OCI-LY7 (cell line): ENCODE measurements at regions not wholly inside any gene's neighbourhood (a gene's known extent, or its start where the extent isn't known, plus 50 kb on each side); places are given as distances from the start of the nearest gene placed in this dataset.

Experiments
- BruUV-seq: library from RNA; stranded (reverse); fragments of 400-500 nt; replicated peaks from 2 replicates; lab custom pipeline; 2021; lab: Mats Ljungman, UMichigan
- CTCF ChIA-PET: fragments of 300-600 bp; sonication (Branson Sonifier 250); formaldehyde crosslinking; loops from one replicate; lab custom pipeline; 2022; ENCODE audit warnings: antibody characterized with exemption; ENCODE audit not compliant: unreplicated experiment; lab: Charles Lee
- POLR2A ChIA-PET: fragments of 300-600 bp; sonication (Branson Sonifier 250); formaldehyde crosslinking; loops from one replicate; lab custom pipeline; 2022; ENCODE audit warnings: antibody characterized with exemption; lab: Charles Lee
- DNase-seq: peaks from one replicate; pipeline ENCODE4 v3.0.0-alpha.2; 2015; ENCODE audit warnings: low spot score
- H2AFZ ChIP-seq: fragments of 200-600 bp; sonication (generic), shearing (Covaris generic); 2 replicates; pipeline ENCODE4 v1.6.1; 2014; ENCODE audit warnings: mild to moderate bottlenecking, antibody characterized with exemption, low read length, moderate library complexity
- H3K27ac ChIP-seq: fragments of 200-600 bp; sonication (generic); 2 replicates; pipeline ENCODE4 v1.5.1; 2014; ENCODE audit warnings: mixed run types, low read depth, mild to moderate bottlenecking, moderate library complexity, low read length, inconsistent platforms; ENCODE audit not compliant: poor library complexity, severe bottlenecking
- H3K36me3 ChIP-seq: fragments of 200-600 bp; sonication (generic); 2 replicates; pipeline ENCODE4 v1.6.1; 2014; ENCODE audit warnings: mild to moderate bottlenecking, antibody characterized with exemption, low read length, moderate library complexity, mixed read lengths; ENCODE audit not compliant: insufficient read depth
- H3K4me1 ChIP-seq: fragments of 200-600 bp; sonication (generic); 2 replicates; pipeline ENCODE4 v1.5.1; 2014; ENCODE audit warnings: mild to moderate bottlenecking, low read length; ENCODE audit not compliant: insufficient read depth, poor library complexity, severe bottlenecking
- H3K4me2 ChIP-seq: fragments of 200-600 bp; sonication (generic); 2 replicates; pipeline ENCODE4 v1.6.1; 2014; ENCODE audit warnings: mild to moderate bottlenecking, low read length
- H3K4me3 ChIP-seq: fragments of 200-600 bp; sonication (generic); 2 replicates; pipeline ENCODE4 v1.5.1; 2014; ENCODE audit warnings: mild to moderate bottlenecking, low read depth, low read length; ENCODE audit not compliant: poor library complexity, severe bottlenecking
- H3K79me2 ChIP-seq: fragments of 200-600 bp; sonication (generic); 2 replicates; pipeline ENCODE4 v1.6.1; 2016; ENCODE audit warnings: low read depth, mild to moderate bottlenecking, low read length, moderate library complexity, mixed read lengths; ENCODE audit not compliant: insufficient read depth
- H3K9me2 ChIP-seq: fragments of 200-600 bp; sonication (generic); 2 replicates; pipeline ENCODE4 v1.6.1; 2016; ENCODE audit warnings: mild to moderate bottlenecking, low read length, mixed read lengths; ENCODE audit not compliant: insufficient read depth
- H3K9me3 ChIP-seq: fragments of 200-600 bp; sonication (generic); 2 replicates; pipeline ENCODE4 v1.6.1; 2014; ENCODE audit warnings: mild to moderate bottlenecking, mixed run types, low read length, mixed read lengths
- H4K20me1 ChIP-seq: fragments of 200-600 bp; sonication (generic); 2 replicates; pipeline ENCODE4 v1.6.1; 2014; ENCODE audit warnings: mild to moderate bottlenecking, antibody characterized with exemption, low read length, moderate library complexity, mixed read lengths; ENCODE audit not compliant: insufficient read depth
- CTCF ChIP-seq: fragments of 200-600 bp; sonication (generic); conservative IDR thresholded peaks from 2 replicates; pipeline ENCODE4 v1.5.1; 2014; ENCODE audit warnings: mild to moderate bottlenecking, antibody characterized with exemption, low read length, moderate library complexity, mixed read lengths
- EZH2phosphoT487 ChIP-seq: fragments of 200-600 bp; sonication (generic); IDR thresholded peaks from 2 replicates; pipeline ENCODE4 v1.6.1; 2018; ENCODE audit warnings: low read depth, borderline replicate concordance, mild to moderate bottlenecking, mixed run types, antibody characterized with exemption, low read length, moderate library complexity, mixed read lengths
- intact Hi-C: fragments of 100-400 bp; cut with micrococcal nuclease; formaldehyde crosslinking; loops from one replicate; pipeline ENCODE4 v1.10.0; 2022; ENCODE audit not compliant: unreplicated experiment

- intact Hi-C loops, result no loop called here
- H3K36me3 ChIP-seq, result no peaks in the 10 kb centered on the region
- ChIA-PET CTCF (no interaction called here), POLR2A (no interaction called here)
- H4K20me1 ChIP-seq, result no peaks in the 10 kb centered on the region
- no peaks in the 10 kb centered on the region for H3K9me3 ChIP-seq
- no peak overlapping the region for H3K27ac ChIP-seq
- H2AFZ ChIP-seq, result no peak overlapping the region
- no peak overlapping the region for H3K4me2 ChIP-seq
- no peak overlapping the region for H3K4me3 ChIP-seq
- no peak for TF ChIP-seq CTCF
- no peak for TF ChIP-seq EZH2phosphoT487
- H3K4me1 ChIP-seq, result no peaks in the 10 kb centered on the region
- H3K9me2 ChIP-seq, result no peaks in the 10 kb centered on the region
- DNase-seq, result no peak
- no peaks in the 10 kb centered on the region for H3K79me2 ChIP-seq
- BruUV-seq, result no TSS peak
These were observed 107.9 kb upstream of the EFNA5 start for GRCh38 chr5:107778647-107779046.

DNA sequence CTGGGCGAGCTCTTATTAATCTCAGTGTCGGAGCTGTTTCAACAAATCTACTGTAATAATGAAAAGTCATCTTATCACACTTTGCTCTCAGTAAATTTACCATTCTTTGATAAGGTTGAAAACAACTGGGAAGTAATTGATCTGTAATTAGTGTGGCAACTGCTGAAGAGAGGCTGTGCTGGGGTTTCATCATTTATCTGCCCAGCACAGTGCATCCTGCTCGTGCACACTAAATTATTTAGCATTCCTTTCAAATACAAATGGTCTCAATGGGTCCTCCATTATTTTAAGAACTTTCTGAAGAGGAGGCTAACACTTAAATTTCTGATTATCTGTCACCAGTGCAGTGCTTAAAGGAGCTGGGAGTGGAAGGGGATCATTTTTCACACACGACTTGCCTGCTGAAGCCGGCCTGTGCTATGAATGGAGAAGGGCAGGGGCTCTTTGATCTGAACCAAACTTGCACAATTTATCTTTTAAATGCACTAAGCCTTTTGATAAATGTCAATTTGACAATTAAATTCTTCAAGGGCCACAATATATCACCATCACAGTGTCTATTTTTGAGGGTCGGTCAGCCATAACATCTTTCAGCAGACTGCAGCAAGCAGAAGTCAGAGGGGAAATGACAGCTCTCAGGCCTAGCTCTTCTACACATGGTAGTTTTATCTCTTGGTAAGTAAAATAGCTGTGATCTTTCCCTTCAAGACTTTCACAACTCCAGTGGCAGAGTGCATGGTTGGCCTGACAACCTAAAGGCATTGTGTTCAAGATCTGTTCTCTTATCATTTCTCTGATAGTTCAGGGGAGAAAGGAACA is 106.4 kb upstream of the EFNA5 start:
- no TSS peak for BruUV-seq
- Histone ChIP-seq H3K79me2 (no peaks in the 10 kb centered on the region), H2AFZ (no peak overlapping the region), H4K20me1 (no peaks in the 10 kb centered on the region), H3K4me2 (no peak overlapping the region), H3K4me1 (no peaks in the 10 kb centered on the region), H3K9me2 (no peaks in the 10 kb centered on the region), H3K9me3 (no peaks in the 10 kb centered on the region), H3K36me3 (no peaks in the 10 kb centered on the region), H3K27ac (no peak overlapping the region), H3K4me3 (no peak overlapping the region)
- DNase-seq, result no peak
- ChIA-PET CTCF (no interaction called here), POLR2A (interaction anchor here (1.0 kb wide), 1 partner anchor 11 kb away, joined by 4 read pairs; no protein-coding TSS in a partner anchor)
- intact Hi-C loops, result no loop called here
- TF ChIP-seq EZH2phosphoT487, result no peak
- no peak for TF ChIP-seq CTCF

DNA sequence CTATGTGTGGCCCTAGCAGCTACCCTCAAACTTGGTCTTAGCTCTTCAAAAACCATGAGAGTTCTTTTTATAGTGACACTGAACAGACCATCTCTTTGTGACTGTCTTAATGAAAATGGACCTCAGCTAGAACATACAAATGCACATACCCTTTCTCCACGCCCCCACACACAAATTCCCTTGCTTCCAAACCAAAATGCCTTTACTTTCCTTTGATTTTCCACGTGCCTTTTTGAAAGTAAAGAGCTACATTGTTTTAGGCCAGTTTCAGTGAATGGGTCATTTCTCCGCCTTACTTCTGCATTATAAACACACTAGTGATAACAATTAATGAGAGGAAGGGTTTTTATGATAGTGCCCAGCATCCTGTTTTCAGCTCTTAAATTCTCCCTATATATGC is 105.8 kb upstream of the EFNA5 start:
- no peak overlapping the region for H3K27ac ChIP-seq
- H3K79me2 ChIP-seq, result no peaks in the 10 kb centered on the region
- no peak for TF ChIP-seq EZH2phosphoT487
- no peak for TF ChIP-seq CTCF
- no peak overlapping the region for H3K4me2 ChIP-seq
- H4K20me1 ChIP-seq, result no peaks in the 10 kb centered on the region
- no peak overlapping the region for H2AFZ ChIP-seq
- H3K9me3 ChIP-seq, result no peaks in the 10 kb centered on the region
- CTCF ChIA-PET, result no interaction called here
- DNase-seq, result no peak
- no peaks in the 10 kb centered on the region for H3K9me2 ChIP-seq
- intact Hi-C loops, result no loop called here
- BruUV-seq, result no TSS peak
- POLR2A ChIA-PET, result interaction anchor here (0.6 to 1.0 kb wide), 2 partner anchors 11 to 19 kb away, joined by 3 to 4 read pairs; no protein-coding TSS in a partner anchor
- H3K36me3 ChIP-seq, result no peaks in the 10 kb centered on the region
- no peaks in the 10 kb centered on the region for H3K4me1 ChIP-seq
- H3K4me3 ChIP-seq, result no peak overlapping the region
